DMS79 (cell line): ENCODE measurements at regions not wholly inside any gene's neighbourhood (a gene's known extent, or its start where the extent isn't known, plus 50 kb on each side); places are given as distances from the start of the nearest gene placed in this dataset.

Experiments used
- DNase-seq: peaks from one replicate; lab custom pipeline; 2025; lab: John Stamatoyannopoulos, UW

GRCh38 chr7:136807598-136807997 lies 60.9 kb upstream of the CHRM2 start:
- no peak for DNase-seq

- DNase-seq: no peak
Observed at GRCh38 chr7:136803028-136803427, 65.4 kb upstream of the CHRM2 start.

GRCh38 chr7:136783934-136784333 lies 84.5 kb upstream of the CHRM2 start:
- DNase-seq: no peak

DNA sequence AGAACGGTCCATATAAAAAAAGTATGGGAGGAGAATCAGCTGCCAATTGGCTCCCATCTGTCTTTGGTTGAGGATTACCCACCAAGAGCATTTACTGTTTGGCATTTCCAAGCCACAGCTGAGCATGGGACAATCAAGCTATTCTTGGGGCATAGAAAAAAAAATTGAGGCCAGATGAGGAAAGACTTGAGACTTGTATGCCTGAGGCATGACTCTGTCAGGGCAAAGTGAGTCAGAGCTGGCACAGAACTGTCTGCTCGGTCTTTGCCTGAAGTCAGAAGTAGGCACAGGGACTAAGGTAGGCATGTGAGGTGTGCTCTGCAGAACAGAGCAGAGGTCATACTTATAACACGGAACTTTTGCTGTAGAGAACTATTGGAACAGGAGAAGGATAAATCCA lies 126.5 kb upstream of the CHRM2 start:
- DNase-seq: no peak

- no peak for DNase-seq
Observed at GRCh38 chr7:136728945-136729344, 139.5 kb upstream of the CHRM2 start.

GRCh38 chr7:136726460-136726859 lies 142.0 kb upstream of the CHRM2 start:
- no peak for DNase-seq

DNA sequence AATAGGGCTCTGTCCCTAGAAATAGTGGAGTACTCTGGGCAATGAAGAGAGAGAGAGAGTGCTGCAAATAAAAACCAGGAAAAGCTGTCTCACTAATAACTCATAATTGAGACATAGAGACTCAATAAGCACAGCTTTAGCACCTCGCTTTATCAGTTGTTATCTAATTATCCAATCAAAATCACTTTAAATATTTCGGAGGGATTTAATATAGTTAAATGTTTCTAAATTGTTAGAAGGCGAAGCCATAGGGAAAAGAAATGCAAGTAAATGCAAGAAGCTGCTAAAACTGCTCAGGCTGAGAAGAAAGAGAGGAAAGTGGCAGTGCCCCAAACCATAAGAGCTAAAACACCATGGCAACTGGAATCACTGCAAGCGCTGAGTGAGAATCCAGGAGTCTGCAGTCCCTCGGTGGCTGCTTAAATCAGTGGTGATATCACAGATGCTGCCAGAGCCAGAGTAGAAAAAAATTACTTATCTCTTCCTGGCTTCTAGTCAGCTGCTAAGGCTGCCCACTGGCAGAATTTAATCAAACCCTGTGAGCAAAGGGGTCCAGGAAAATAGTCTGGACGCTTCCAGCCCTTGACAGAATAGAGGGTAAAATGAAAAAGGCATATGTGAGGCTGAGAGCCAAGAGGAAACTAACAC lies 150.4 kb upstream of the CHRM2 start:
- DNase-seq: no peak

- DNase-seq: no peak
Observed at GRCh38 chr7:136714062-136714461, 154.4 kb upstream of the CHRM2 start.

- DNase-seq: no peak
Observed at GRCh38 chr7:136710751-136711150, 157.7 kb upstream of the CHRM2 start.

GRCh38 chr7:136709876-136710275 lies 158.6 kb upstream of the CHRM2 start:
- no peak for DNase-seq

GRCh38 chr7:136702913-136703312 lies 165.5 kb upstream of the CHRM2 start:
- DNase-seq: no peak

DNA sequence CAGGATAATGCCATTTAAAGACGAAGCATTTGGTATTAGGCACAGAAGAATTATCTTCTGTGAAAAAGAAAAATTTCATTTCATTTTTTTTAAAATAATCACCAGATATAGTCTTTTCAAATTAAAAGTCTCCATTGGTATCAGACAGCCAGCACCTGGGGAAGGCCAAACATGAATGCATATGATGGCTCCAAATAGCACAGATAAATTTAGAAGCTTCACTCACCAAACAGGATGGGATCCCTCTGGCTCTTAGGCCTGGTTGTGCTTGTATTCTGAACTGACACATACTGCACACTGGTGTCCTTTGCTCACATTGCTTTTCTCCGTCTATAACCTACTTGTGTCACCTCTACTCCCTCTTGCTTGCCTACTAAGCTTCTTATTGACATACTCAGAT lies 169.5 kb upstream of the CHRM2 start:
- DNase-seq: no peak

GRCh38 chr7:136698231-136698630 lies 170.2 kb upstream of the CHRM2 start:
- no peak for DNase-seq

DNA sequence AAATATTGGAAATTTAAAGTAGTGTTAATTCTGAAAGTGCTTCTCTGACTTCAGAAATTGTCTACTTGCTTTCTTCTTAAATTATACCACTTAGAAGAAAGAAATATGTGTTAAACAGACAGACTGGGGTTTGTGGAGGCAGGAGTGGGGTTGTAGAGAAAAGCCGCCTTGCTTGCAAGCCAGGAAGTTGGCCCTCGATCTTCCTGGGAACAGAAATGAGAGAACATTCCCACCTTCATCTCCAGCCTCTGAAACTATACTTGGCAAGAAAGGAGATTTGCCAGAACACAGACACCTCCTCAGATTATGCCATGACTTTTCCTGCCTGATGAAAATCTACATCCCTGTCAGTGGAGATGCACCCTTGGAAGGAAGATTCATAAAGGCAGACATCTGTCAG lies 171.2 kb upstream of the CHRM2 start:
- DNase-seq: no peak

DNA sequence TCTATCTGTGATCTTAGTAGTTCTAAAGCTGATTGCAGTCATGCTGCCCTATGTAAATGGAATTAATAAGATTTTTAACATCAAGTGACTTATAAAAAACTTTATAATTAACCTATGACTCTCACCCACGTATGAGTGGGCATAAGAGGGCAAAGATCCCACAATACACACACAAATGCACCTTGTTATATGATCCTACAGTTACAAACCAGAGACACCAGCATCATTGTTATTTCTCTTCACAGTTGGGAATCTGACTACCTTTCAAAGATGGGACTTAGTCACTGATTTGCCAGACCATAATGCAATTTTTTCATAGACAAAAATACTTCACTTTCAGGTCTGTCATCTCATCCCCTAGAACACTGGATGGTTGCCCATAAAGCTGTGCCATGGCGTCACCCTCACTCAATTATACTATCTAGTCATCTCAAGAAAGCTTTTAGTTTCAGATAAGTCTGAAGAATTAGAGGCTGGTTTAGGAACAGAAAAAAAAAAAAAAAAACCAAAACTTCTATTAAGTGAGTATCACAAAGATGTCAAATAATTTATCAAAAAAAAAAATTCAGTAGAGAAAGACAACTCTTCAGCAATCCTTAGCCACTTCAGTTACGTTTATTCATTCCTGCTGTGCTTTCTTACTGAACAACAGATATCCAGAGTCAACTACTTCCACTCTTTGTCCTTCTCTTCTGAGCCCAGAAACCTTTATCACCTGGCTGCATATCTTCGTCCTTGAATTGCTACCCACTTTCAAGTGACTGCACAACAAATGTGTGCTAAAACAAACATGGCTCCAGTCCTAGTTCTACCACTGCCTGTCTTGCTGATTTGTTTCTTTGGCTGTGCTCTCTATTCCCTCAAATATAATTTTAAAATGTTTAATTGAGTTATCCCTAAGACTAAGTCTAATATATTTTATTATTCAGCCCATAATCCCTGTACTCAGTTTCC lies 175.0 kb upstream of the CHRM2 start:
- no peak for DNase-seq

GRCh38 chr7:136692221-136692620 lies 176.2 kb upstream of the CHRM2 start:
- no peak for DNase-seq

- DNase-seq: no peak
Observed at GRCh38 chr7:136688601-136689000, 179.9 kb upstream of the CHRM2 start.

- DNase-seq: no peak
Observed at GRCh38 chr7:136687693-136688322, 180.6 kb upstream of the CHRM2 start.

GRCh38 chr7:136685501-136686173 lies 182.8 kb upstream of the CHRM2 start:
- DNase-seq: no peak

DNA sequence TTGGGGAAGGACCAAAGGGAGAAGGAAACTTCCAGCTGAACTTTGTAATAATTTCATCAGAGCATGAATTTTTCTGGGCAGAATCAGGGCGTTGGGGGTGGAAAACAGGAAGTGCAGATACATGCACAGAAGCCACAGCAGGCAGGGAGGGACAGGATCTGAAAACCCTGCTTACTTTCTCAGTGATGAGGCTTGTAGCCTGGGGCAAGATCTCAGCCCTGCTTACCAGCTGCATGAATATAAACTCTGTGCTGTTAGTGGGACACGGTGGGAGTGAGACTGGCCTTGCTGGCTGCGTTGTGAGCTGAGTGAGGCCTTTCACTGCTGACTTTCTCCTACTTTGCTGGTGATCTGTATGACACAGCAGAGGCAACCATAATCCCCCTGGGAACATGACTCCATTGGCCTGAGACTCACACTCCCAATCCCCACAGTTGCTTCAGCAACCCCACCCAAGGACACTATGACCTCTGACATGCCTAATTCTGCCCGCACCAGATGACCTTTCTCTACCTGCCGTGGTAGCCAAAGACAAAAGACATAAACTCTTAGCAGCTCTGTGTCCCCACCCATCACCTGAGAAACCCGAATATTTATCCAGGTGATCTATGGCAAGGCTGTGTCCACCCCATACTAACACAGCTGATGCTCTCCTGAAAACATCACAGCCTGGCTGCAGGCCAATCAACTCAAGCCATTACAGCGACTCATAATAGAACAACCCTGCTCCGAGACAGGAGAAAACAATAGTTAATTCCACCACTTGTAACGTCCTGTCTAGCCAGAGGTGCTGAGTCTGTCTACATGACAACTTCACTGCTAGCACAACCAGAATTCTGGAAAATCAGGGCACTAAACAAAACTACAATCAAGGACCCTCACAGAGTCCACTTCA lies 190.7 kb upstream of the CHRM2 start:
- no peak for DNase-seq

- no peak for DNase-seq
Observed at GRCh38 chr7:136667584-136667983, 200.9 kb upstream of the CHRM2 start.
